Vagina (tissue), 2 donors: ENCODE measurements at regions not wholly inside any gene's neighbourhood (a gene's known extent, or its start where the extent isn't known, plus 50 kb on each side); places are given as distances from the start of the nearest gene placed in this dataset.

Experiments
- POLR2A ChIP-seq, 2 donors: fragments of 450-650 bp; IDR thresholded peaks; one replicate each; pipeline ENCODE4 v1.6.1; 2017; ENCODE audit warnings: antibody characterized with exemption in 2 of 2, mild to moderate bottlenecking in 2 of 2, moderate library complexity in 2 of 2
- POLR2AphosphoS5 ChIP-seq, 2 donors: sonication (generic); formaldehyde crosslinking; IDR thresholded peaks; one replicate each; pipeline ENCODE4 v1.9.0; 2017; ENCODE audit warnings: antibody characterized with exemption in 2 of 2, mild to moderate bottlenecking in 2 of 2, low read depth in 1 of 2; ENCODE audit not compliant: insufficient read depth in 1 of 2
- TF ChIP-seq, protein P1 (sequence below), 3 experiments: fragments of 450-650 bp in 2 of 3; fragments of 200-600 bp in 1 of 3; sonication (generic) in 1 of 3; IDR thresholded peaks; one replicate each; pipeline ENCODE4 v1.5.1; 2017 to 2019; ENCODE audit warnings: antibody characterized with exemption in 3 of 3, mild to moderate bottlenecking in 2 of 3, moderate library complexity in 2 of 3

DNA sequence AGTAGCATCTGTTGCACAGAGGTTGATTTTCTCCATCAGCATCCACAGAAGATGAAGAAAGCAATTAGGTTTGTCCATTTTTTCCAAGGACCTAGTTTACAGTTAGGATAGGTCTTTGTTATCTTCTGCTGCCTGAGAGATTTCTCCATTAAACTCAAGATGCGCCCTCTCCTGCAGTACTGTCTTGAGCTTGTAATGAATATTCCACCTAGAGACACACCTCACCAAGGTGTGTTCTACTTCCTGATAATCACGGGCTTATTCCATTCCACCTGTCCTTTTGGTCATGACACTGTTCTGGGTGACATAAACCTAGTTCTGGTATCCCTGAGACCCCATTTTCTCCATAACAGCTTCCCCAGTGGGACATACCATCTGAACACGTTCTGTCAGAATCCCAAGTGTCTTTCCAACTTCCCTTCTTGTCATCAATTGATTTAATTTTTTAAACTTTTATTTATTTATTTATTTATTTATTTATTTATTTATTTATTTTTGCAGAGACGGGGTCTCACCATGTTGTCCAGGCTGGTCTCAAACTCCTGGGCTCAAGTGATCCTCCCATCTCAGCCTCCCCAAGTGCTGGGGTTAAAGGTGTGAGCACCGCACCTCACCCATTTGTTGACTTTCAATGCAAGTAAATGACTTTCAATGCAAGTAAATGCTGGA, 75.6 kb upstream of the HS3ST5 start:
- TF ChIP-seq POLR2A (IDR thresholded peaks at IDR 0.05), result no peak
- TF ChIP-seq, protein P1, sequence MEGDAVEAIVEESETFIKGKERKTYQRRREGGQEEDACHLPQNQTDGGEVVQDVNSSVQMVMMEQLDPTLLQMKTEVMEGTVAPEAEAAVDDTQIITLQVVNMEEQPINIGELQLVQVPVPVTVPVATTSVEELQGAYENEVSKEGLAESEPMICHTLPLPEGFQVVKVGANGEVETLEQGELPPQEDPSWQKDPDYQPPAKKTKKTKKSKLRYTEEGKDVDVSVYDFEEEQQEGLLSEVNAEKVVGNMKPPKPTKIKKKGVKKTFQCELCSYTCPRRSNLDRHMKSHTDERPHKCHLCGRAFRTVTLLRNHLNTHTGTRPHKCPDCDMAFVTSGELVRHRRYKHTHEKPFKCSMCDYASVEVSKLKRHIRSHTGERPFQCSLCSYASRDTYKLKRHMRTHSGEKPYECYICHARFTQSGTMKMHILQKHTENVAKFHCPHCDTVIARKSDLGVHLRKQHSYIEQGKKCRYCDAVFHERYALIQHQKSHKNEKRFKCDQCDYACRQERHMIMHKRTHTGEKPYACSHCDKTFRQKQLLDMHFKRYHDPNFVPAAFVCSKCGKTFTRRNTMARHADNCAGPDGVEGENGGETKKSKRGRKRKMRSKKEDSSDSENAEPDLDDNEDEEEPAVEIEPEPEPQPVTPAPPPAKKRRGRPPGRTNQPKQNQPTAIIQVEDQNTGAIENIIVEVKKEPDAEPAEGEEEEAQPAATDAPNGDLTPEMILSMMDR (IDR thresholded peaks at IDR 0.05), result no peak
- TF ChIP-seq POLR2AphosphoS5 (IDR thresholded peaks at IDR 0.05; ENCODE audit: insufficient read depth in 1 of 2, low read depth in 1 of 2), result no peak
